Stimulated activated CD4-positive, alpha-beta T cell treated with anti-CD3 and anti-CD28 coated beads, Interleukin-12 subunit alpha, Interleukin-12 subunit beta, amount 100 ng/mL, for 24 hours (primary cell): ENCODE measurements at regions not wholly inside any gene's neighbourhood (a gene's known extent, or its start where the extent isn't known, plus 50 kb on each side); places are given as distances from the start of the nearest gene placed in this dataset.

Experiments used
- DNase-seq, 2 experiments: peaks; one replicate each; pipeline ENCODE4 v3.0.0-alpha.2; 2020; ENCODE audit warnings: low read depth in 2 of 2

DNA sequence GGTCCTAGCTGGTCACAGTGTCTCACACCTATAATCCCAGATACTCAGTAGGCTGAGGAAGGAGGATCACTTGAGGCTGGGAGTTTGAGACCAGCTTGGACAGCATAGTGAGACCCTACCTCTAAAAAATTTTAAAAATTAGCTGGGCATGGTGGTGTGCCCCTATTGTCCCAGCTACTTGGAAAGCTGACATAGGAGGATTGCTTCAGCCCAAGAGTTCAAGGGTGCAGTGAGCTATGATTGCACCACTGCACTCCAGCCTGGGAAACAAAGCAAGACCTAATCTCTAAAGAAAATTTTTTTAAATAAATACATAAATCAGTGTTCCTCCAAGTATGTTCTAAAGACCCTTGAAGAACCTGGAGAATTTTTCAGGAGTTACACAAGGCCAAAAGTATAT, 50.6 kb upstream of the GNAO1 start:
- no peak for DNase-seq

DNA sequence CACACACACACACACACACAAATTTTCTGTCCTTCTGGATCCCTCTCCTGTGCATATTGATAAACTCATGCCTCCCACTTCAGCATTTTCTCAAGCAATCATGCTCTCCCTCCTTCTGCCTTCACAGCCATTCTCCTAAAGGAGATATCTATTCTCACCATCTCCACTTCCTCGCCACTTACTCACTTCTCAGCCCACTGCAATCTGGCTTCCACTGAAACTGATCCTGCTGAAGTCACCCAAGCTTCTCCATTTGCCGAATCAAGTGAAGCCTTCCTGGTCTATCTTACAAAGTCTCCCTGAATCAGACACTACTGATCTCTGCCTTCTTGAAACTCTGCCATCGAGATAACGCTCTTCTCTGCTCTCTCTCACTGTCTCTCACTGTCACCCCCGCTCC, 54.0 kb upstream of the GNAO1 start:
- DNase-seq, result no peak

DNA sequence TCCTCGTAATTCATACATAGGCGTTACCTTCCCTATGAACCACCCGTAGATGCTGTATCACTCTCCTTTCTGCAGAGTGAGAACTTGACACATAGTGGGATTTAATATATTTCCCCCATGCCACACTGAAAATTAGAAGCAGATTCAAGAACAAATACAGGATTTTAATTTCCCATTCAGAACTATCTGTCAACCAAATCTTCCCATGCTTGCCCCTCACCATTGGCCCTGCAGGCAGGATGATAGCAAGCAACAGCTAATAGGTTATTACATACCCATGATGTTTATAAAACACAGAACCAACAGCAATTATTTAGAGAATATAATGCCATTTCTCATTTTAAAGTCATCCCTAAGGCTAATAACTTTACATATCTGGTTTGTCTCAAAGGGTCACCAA, 55.0 kb upstream of the GNAO1 start:
- no peak for DNase-seq

DNA sequence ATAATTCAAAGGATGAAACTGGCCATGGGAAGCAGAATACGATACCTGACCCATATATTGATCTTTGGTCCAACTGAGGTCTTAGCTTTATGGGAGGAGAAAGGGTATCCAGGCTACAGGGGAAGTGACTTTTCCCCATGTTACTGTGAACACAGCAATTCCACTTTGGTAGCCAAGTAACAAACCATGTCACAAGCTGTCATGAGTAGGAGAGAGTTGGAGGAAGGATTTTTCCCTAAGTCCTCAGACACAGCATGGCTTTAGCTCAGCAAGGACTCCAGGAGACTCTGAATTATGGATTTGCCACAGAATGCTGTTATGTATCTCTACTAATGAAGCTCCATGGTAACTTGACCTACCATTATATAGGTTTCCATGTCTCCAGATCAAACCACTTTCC, 56.5 kb upstream of the GNAO1 start:
- DNase-seq, result no peak

DNA sequence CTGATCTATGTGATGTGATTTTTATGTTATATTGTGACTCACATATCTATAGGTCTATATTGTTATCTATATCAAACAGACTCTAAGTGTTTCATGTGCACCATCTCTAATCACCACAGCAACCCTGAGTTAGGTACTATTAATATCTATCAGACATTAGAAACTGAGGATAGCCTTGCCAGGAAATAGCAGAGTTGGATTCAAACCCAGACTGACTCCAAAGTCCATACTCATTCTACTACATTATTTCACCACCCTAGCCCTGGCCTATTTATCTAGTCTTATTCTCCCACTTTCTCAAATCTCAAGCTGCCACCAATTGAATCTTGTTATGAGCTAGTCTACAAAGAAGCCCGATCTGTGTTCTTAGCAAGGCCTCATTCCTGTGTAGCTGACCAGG, 65.4 kb upstream of the GNAO1 start:
- no peak for DNase-seq

DNA sequence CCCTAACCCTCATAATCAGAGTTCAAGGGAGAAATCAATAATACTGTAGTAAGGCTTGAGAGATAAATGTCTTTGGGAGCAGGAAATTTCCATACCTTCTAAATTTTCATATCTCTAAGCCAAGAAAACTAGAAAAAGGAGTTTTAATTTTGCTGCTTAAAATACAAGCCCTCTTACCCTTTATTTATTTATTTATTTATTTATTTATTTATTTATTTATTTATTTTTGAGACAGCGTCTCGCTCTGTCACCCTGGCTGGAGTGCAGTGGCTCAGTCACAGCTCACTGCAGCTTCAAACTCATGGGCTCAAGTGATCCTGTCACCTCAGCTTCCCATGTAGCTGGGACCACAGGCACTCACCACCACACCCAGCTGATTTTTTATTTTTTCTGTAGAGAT, 69.0 kb upstream of the GNAO1 start:
- DNase-seq, result no peak

DNA sequence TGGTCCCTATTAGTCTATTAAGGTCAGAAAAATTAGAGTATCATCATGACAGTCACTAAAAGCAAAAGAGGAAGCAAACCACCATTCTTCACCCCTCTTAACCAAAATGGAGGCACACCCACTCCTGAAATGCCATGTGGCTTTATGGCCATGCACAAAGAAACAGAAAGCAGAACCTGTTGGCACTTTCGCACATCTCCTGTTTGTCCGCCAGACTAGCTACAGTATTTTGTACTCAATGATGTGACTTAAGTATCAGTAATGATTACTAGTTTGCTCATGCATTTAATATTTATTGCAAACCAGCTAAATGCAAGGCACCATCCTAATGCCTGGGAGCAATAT, 70.2 kb upstream of the GNAO1 start:
- no peak for DNase-seq

DNA sequence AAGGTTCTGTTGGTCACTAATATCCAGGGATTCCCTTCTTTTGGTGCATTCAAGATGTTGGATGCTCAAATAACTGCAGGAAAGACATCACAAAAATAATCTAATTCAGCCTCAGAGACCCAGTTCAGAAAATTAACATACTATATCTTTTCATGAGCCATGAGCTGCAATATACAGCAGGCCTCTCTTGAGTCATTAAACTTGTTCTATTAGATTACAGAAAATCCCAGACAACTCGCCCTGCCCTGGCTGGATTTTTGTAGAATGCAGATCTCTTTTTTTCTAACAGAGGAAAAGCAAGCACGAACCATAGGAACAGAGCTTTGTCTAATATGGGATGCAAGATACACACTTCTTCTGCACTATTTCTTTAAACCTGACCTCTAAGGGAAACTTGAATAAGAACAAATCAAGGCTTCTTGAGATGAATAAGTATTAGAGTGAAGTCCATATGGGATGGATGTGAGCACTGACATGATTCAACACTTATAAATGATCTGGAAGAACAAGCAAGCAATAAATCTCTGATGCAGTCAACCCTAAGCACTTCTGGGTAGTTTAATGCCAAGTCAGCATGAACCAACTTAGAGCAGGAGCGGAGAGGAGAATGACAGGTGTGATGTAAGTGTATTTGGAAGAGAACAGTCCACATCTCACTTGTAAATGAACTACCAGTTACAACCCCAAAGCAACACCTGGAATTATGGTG, 70.7 kb upstream of the GNAO1 start:
- no peak for DNase-seq

DNA sequence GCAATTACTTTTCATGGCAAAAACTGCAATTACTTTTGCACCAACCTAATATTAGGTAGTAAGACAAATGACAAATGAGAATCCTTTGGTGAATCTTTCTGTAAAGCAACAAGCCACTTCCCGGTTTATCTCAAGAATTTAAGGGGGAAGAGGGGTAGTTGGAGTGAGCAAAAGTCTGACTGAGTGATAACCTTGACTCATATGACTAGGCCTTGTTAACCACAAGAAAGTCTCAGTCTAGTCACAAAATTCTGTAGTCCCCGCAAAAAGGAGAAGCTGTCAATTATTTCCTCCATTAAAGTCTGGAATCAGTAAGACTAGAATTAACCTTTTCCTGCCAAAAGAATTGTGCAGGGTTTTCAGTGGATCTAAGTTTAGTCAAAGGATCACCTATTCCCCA, 72.2 kb upstream of the GNAO1 start:
- no peak for DNase-seq

DNA sequence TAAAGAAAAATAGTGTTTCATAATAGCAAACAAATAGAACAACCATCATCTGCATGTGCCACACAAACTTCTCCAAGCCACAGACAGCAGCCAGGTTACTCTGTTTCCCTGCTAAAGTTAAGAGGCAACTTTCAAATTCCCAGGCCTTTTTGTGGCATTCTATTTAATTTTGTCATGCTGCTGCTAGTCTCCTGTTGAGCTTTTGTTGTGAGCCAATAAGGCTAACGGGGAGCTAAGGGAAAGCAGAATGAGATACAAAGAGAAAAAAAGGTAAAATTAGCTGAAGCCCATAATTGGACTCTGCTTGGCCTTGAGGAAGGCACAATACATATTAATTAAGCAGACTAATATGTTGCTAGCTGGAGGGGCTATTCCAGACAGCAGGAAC, 74.7 kb upstream of the GNAO1 start:
- no peak for DNase-seq

DNA sequence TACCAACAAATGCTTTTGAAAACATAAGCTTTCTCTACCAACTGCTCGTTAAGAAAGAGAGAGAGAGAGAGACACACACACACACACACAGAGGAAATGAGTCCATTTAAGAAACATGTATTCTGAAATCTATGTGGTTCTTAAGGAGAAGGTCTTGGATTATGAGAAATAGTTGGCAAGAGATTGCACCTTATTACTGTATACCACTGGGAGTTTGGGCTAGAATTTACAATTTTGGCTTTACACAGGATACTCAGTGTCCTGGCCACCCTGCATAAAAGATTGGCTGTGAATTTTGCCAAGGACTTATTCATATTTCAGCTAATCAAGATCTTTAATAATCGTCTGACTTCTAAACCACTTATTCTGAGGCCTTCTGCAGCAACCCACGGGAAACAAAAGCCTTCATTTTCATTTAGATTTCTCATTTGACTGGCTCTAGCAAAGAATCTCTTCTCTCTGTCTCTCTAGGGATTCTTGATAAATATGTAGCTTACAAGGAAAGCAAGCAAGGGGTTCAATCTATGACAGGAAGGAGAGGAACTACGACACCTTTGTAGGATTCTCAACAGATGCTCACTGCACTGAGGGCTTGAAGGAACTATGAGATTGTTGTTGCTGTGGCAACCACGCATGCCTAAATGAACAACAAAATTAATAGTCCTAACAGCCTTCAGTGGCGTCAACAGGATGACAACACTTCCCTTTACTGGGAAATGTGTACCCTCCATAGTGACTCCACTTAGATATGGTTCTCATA, 75.3 kb upstream of the GNAO1 start:
- no peak for DNase-seq

DNA sequence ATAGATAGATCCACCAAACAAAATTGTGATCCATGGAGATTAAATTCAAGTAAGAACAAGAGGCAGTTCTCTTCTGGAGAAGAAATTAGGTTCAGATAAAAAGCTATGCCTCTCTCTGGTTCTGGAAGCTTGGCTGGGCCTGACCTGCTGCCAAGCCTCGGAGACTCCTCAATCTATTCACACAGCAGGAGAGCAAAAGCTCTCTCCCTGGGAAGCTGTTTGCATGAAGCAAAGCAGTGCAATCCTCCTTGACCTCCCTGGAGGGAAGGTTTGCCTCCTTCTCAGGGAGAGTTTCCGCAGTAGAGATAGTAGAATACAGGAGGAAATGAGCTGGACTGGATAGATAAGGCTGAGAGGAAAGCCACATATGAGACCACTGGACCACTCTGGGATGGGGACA, 78.1 kb upstream of the GNAO1 start:
- no peak for DNase-seq

DNA sequence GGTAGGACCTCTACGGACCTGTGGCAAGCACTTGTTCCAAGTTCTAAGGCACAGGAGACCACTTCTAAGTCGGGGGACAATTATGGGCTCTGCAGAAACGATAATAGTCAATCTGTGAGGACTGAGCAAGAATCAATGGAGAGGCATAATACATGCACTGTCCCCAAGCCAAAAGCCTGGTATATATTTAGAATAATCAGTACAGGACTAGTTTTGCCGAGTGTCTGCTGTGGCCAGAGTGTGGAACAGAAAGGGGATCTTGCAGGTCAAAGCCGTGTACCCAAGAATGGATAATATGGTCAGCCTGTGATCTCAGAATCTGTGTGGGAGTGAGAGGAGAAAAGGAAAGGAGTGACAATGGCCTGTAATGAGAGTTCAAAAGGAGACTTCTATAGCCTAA, 80.2 kb upstream of the GNAO1 start:
- no peak for DNase-seq

DNA sequence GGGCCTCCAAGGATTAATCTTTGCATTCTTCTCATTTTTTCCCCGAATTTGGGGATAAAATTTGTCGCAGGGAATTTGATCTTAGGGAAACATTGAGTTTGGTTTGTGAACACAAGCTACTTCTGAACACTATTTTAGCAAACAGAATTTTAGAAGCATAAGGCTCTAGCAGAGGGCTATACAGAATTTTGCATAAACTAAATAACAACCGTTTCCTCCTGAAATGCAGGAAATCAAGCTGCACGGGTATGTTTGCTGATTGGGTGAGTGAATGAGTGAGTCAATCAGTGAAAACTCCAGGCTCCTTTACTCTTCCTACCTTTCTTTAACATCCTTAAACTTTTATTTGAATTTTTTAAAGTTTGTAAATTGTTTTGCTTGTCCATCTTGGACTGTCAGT, 81.3 kb upstream of the GNAO1 start:
- no peak for DNase-seq

DNA sequence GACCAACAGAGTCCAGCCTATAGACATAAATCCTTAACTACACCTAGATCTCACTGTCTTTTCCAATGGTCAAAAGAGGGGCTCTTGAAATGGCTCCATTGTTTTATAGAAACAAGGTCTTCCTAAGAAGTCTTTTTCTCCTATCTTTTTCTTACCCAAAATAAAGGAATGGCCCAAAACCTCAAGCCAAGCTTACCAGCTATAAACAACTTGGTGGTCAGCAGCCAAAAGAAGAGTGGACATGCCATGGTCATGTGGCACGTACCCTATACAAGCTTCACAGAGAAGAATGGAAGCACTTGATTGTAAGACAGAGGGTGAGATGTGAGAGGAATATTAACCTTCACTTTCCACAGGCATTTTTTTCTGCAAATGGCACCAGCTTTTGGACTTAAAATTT, 82.1 kb upstream of the GNAO1 start:
- no peak for DNase-seq

DNA sequence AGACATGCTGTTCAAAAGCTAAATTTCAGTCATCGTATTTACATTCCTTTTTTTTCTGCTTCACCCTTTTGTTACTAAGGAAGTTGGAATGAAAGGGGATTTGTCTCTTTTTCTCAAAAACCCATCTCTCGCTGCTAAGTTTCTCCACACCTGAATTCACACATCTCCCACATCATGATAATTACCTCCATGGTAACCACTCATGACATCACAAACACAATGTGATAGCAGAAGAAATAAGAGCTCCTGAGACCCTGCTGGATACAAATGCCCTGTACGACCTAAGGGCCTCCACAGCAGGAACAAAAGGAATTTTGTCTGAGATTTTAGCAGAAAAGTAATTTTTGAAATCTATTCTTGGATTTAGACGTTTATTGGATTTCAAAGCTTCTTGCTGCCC, 82.6 kb upstream of the GNAO1 start:
- no peak for DNase-seq

DNA sequence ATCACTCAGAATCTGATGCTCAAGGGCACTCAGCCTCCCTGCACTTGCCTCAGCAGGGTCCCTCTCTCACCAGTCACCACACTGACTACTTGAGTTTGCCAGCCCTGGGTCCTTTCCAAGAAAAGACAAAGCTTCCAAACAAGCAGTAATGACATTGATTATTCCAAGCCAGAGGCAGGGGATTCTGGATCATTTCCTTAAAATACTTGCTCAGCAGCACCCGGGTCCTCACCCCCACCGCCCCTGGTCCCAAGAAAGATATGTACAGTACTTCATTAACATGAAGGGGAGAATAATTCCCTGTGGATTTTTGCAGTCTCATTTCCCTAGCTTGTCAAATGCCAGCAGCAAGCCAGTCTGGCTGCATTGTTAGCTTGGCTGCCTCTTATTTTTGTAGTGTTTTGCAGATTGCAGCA, 83.2 kb upstream of the GNAO1 start:
- DNase-seq, result no peak

DNA sequence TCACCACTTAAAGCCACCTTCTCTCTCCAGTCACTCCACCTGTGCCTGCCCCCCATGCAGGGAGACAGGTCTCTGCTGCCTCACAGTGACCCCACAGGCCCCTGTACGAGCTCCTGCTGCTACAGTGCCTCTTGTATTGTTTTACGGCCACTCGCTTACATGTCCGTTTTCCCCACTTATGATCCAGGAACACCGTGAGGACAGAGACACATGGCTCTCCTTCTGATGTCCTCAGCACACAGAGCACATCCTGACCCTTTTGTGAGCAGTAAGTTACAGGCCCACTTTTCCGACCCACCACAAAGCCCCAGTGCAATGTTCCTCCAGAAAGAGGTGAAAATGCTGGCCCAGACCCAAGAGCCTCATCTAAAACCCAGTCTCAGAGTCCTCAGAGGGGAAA, 84.8 kb upstream of the GNAO1 start:
- DNase-seq, result no peak

DNA sequence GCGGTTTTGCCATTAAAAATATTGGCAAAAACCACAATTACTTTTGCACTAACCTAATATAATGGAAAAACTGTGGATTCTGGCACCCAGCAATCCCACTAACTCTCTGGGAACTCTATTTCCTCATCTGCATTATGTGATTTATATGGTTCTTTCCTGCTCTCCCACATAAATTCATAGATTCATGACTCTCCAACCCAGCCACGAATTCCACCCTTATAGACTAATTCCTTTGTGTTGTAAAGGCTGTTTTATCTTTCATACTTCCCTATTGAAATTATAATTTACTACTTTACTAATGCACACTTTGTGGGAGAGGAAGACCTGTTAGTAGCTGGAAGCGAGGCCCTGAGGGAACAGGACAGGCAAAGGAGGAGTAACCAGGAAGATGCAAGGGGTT, 88.4 kb upstream of the GNAO1 start:
- no peak for DNase-seq

DNA sequence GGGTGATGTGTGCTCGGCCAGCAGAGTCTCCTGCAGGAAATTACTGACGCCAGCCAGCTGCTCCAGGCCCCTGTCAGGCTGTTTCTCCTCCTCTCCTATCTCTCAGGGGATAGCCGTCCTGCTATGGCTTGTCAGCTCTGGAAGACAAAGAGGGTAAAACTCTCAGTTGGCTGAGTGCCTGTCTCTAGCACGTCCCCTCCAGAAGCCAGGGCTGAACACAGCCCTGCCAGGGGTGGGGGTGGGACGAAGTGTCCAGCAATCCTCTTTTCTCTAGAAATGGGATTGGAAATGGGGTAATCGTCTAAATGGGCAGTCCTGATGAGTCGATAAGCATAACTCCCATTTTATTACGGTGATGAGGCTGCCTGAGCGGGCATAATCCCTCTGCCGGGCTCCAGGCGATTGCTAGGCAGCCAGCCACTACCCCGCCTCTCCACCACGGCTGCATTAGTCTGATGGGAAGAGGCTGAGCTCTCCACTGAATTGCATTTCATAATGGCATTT, 89.1 kb upstream of the GNAO1 start:
- no peak for DNase-seq

DNA sequence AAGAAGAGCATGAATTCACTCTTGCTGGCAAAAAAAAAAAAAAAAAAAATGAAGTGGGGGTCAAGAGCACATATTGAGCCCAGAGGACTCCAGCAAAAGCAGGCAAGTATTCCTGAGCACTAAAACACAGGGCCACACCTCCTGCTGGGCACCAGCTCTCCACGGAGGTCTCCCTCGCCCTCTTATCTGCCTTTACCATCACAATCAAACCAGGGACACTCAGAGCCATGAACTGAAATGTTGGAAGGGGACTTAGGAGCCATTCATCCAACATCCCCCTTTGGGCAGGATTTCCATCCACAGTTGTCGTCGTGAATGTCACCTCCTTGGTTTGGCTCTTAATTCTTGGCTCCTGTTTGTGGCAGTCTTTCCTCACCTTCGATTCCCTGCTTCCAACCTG, 89.8 kb upstream of the GNAO1 start:
- no peak for DNase-seq

DNA sequence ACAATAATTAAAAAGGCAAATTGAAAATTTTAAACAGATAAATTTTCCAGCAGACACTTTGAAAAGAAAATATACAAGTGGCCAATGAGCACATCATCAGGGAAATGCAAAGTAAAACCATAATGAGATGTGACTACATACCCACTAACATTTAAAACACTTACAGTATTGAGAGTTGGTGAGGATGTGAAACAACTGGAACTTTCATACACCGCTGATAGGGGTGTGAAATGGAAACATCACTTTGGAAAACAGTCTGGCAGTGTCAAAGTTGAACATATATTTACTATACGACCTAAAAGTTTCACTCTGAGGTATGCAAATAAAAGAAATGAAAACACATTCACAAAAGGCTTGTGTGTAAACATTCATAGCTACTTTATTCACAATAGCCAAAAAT, 94.0 kb upstream of the GNAO1 start:
- DNase-seq, result no peak

DNA sequence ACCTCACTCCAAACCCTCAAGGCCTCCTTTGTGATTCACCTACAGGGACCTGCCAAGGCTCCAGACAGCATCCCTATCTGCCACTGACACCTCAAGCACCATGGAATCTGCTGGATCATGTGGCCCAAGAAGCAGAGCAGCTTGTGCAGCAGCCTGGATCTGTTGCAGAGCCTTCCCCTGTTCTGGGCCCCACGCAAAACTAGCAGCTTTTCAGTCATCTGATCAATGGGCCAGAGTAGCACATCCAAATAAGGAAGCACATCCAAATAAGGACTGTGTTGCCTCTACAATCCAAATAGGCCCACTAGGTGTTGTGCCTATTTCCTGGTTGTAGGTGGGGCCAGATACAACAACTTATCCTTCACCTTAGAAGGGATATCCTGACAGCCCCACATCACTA, 97.1 kb upstream of the GNAO1 start:
- no peak for DNase-seq

DNA sequence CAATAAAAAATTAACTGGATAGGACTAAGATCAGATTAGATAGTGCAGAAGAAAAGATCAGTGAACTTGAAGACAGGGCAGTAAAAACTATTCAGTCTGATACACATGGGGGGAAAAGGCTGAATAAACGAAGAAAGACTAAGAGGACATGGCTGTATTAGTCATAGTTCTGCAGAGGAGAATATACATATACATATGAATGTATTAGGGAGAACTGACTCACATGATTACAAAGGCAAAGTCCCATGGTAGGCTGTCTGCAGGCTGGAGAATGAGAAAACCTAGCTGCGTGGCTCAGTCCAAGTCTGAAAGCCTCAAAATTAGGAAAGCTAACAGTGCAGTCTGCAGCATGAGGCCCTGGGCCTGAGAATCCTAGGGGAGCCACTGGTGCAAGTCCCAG, 98.2 kb upstream of the GNAO1 start:
- DNase-seq, result no peak
